Left renal pelvis (tissue), 4 donors: ENCODE measurements at regions not wholly inside any gene's neighbourhood (a gene's known extent, or its start where the extent isn't known, plus 50 kb on each side); places are given as distances from the start of the nearest gene placed in this dataset.
"Not testable (repeated sequence)": the region's sequence is repeated elsewhere in the genome, so short reads cannot be mapped to it uniquely, and the experiment has no call there.

ENCODE experiments used
- DNase-seq, 4 donors: peaks; one replicate each; pipeline ENCODE4 v3.0.0-alpha.2; 2013; ENCODE audit warnings: low read depth in 4 of 4, low spot score in 3 of 4

DNA sequence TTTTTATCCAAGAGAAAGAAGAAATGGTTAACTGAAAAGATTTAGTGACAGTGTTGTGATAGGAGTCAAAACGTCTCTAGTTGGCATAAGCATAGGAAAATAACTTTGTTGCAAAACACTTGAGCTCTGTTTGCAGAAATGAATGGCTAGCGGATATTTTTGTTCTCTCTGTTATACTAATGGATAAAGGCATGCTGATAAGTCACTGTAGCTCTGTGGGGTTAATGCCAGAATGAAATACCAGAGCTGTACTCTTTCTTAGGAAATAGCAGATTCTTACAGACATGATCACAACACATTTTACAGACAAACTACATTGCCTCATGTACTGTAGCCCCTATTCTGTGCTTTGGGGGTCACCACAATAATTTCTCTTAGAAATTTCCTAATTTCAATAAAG, 202.8 kb downstream of the DMRTA1 start:
- no peak for DNase-seq

DNA sequence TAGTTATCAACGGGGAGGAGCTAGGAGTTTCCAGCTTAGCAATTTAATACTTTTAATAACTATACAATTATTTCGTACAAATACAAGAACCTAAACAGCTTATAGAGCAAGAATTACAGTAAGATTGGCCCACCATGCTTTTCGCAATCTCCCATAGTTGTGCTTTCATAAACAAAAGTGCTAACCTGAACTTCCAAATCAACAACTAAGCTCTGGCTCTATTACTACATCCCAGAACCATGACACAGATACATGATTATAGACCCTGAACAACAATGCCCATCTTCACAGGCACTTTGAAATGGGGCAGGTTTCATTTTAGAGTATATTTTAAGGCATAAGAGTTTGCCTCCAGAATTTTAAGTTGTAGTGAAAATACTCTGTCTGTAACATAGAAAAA, 203.5 kb downstream of the DMRTA1 start:
- no peak for DNase-seq

DNA sequence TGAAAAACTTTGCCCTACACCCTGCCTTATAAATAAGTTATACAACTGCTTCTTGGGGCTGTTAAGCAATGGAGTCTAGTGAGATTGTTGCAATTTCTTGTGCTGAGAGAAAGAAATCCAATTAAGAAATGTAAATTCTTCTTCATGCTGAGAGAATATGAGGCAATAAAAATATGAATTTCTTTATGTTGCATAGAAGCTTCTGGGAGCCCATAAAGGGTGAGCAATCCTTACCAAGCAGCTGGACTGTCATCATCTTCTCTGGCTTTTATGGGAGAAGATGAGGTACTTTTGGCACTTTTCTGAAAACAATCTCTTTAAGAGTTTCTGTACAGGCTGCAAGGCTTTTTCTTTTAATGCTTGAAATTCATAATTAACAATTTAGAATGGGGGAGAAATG, 204.3 kb downstream of the DMRTA1 start:
- no peak for DNase-seq

DNA sequence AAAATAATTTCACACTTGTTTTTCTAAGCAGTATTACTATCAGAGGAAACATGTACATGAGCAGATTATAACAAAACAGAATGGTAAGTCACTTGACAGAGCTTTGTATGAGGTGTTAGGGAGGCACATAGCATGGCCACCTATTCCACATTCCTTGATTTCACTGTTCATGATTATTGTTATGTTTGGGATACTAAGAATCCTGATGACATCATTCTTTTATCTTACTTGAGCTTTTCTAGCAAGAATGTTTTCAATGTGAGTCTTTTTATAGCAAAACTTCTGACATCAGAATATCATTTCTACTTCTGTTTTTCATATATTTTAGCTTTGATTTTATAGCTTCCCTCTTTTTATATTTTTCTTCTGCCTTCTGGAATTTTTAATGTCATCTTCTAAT, 208.2 kb downstream of the DMRTA1 start:
- DNase-seq = no peak

DNA sequence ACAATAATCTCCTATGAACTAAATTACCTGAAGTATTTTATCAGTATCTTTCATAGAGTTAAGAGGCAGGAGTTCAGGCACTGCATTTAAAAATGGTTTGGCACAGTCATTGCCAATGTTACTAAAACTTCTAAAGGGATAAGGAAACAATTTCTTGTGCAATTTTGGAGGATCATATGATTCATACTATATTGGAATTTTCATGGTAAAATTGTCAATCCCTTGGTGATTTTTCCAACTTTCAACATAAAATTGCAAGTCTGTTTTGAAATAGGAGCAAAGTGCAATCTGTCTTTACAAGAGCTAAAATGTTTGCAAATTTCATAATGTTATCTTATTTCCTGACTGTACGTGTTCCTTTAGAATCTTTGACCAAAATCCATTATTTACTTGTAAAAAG, 211.1 kb downstream of the DMRTA1 start:
- no peak for DNase-seq

DNA sequence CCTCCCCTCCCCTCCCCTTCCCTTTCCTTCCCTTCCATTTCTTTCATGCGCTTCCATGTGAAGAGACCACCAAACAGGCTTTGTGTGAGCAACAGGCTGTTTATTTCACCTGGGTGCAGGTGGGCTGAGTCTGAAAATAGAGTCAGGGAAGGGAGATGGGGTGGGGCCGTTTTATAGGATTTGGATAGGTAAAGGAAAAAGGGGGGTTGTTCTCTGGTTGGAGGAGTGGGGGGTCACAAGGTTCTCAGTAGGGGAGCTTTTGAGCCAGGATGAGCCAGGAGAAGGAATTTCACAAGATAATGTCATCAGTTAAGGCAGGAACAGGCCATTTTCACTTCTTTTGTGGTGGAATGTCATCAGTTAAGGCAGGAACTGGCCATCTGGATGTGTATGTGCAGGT, 211.9 kb downstream of the DMRTA1 start:
- not testable (repeated sequence) for DNase-seq

DNA sequence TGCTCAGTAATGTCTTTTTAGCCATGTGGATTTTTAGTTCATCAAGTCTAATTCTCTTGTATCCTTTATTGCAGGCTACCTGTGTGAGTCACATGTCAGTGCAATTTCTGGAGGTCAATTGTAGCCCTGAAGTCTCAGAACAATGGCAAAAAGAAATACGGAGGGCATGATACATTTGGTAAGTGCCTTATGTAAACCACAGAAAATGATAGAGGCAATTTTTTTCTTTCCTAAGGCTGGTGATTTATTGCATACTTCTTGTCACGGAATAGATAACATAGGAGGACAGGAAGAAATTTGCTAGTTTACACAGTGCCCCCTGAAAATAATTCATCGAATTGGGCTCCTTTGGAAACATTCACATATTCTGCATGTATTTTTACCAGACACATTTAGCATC, 235.9 kb downstream of the DMRTA1 start:
- no peak for DNase-seq

DNA sequence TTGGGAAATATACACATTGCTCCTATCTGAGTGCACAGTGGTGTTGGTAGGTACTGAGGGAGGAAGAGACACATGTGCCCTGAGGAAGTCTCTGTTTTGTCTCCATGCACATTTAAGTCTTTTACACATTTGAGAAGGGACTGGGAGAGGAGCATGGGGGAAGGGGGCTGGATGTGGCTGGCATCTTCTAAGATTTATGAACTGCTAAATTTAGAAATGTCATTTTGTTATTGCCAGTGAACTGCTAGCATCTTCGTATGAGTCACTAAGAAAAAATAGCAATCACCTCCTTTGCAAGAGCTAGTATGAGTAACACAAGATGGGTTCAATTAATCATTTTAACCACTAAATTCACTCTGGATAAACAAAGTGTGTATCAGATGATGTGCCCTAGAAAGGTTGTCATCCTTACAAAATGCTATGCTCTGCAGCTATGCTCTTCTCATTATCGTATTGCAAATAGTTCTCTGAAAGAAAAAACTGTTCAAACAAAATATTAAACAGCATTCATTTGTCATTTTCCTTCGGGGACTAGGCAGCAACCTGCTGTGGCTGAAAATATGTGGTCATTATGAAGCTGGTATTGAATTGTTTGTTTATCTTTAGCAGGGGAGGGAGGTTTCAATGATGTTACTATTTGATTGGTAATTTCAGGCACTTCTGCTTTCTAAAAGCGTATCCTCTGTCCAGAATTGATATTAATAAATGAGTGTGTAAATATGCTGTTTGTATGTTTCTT, 236.5 kb downstream of the DMRTA1 start:
- DNase-seq = no peak

DNA sequence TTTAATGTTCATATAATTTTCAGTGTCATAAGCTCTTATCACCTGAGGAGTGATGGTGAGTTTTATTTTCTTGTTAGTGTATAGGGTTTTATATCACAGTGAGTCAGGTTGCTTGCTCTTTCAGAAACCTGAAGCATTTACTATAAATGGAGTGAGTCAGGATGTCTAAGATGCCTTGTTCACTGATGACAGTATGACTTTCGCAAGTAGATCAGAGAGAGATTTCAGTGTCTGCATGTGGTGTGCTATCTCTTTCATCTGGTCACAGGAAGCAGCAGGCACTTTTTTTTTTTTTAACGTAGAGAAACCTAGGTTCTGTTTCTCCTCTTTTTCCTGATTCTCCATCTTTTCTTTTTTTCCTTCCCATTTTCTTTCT, 237.1 kb downstream of the DMRTA1 start:
- no peak for DNase-seq

DNA sequence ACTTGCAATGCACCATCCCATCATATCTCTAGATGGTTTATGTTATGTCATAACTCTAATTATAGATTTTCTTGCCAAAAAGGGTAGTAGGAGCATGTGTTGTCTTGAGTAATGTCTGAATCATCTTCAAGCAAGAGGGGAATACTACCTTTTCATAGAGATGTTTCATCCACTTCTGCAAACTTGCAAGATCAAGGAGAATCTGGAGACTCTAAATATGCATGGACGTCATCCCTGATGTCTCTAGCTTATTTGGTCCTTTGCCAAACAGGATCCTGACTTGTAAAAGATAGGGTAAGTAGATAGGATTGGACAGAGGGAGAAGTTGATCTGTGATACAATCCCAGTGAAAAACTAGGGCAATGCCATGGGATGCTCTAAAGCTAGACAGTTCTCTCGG, 246.5 kb downstream of the DMRTA1 start:
- DNase-seq = no peak

DNA sequence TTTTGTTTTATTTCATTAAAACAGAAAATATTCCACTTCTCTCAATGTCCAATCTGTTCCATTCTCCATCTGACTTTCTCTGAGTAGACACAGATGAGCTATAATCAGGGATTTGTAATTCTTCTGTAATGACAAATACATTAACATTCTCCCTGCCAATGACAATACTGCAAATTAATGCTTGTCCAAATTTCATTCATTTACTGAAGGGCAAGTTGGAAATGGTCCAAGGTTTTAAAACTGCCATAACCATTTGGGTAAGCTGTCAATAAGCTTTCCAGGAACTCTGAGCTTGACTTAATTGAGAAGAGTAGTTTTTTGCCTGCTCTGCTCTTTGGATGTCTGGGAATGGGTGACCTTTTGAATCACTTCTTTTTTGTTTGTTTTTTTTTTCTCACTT, 253.5 kb downstream of the DMRTA1 start:
- DNase-seq = no peak

DNA sequence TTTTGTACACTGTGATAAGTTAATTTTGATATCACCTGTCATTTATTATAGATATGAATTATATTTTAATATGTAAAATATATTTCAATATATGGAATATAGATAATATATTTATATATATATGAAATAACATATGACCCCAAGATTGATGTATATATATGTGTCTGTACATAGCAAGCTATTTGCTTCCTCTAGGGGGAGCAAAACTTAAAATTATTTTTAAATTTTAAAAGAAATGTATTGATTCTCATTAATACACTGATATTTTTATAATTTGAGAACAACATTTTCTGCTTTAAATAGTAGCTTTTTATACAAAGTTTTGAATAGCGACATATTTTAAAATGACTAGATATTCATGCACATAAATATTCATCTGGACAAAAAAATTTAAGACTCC, 272.0 kb downstream of the DMRTA1 start:
- no peak for DNase-seq

DNA sequence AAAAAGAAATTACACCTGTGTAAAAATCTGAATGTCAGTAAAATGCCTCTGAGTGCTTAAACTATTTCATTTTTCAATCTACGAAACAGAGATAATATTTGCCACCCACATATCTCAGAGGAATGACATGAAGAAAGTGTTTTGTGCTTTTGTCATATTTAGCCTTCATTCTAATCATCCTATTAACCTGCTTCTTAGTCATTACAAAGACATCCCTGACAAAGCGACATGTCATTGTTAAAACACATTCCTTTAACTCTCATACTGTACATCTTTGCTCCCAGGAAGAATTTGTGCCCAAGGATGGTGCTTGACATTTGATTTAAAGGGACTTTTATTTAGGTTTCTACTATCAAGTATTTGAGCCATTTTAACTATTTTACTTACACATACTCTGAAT, 275.9 kb downstream of the DMRTA1 start:
- DNase-seq = no peak

DNA sequence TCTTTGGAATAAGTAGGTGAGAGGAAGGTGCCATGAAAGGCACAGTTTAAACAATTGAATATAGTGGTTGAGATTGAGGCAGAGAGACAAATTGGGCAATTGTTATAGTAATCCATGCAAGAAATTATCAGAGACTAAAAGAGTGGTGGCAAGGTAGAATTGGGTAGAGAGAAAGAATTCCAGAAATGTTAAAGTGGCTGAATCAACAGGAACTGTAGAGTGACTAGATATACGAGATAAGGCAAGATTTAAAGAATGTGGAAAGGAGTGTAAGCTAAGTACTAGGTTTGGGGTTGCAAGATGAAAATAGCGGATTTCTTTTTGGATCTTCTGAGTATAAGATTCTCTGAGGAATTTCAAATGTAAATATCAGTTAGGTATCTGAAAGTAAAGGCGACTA, 285.2 kb downstream of the DMRTA1 start:
- DNase-seq = no peak

DNA sequence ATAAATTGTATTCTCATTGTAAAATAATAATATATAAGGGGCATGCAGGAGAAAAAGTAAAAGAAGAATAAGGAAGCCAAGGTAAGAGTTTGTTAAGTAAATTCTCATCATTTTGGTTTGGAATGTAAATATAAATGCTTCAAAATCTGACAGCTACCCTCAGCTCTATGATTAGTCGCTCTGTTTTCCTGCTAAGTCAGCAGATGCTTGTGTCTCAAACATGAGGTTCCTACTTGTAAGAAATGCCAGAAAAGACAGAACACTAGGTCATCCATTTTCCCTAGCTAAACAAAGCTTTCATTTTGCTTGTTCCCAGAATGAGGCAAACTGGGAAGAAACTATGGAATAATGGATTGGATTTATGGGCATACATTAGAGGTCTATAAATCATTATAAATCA, 293.1 kb downstream of the DMRTA1 start:
- no peak for DNase-seq

DNA sequence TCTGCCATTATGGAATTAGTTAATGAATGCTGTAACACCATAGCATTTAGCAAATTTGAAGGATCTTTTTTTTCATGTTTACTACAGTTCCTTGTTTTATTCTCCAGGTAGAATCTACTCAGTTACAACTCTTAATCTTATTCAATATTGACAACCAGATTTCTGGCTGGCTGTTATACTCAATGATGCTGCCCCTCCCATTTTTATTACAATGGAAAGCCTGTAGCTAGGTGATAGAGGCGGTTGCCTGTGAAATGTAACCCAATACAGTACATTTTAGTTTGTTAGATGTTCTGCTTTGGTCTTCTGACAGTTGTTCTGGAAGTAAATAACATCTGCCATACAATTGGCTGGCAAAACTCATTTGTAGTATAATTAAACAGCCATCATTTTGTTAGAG, 294.2 kb downstream of the DMRTA1 start:
- DNase-seq = no peak

DNA sequence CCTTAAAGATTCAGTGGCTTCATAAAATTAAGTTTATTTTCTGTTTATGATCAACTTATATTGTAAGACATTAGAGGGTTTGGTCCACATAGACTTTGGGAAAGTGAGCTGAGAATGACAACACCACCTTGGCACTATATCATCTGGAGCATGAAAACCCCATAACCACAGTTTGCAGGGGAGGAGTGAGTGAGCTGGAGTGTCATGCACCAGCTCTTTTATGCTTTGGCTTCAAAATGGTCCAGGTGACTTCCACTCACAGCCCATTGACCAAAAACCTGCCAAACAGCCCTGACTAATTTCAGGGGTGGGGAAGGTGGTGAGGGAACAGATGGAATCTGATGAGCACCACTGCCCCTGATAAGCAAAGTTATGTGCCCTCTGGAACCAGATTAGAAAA, 295.8 kb downstream of the DMRTA1 start:
- DNase-seq = no peak

DNA sequence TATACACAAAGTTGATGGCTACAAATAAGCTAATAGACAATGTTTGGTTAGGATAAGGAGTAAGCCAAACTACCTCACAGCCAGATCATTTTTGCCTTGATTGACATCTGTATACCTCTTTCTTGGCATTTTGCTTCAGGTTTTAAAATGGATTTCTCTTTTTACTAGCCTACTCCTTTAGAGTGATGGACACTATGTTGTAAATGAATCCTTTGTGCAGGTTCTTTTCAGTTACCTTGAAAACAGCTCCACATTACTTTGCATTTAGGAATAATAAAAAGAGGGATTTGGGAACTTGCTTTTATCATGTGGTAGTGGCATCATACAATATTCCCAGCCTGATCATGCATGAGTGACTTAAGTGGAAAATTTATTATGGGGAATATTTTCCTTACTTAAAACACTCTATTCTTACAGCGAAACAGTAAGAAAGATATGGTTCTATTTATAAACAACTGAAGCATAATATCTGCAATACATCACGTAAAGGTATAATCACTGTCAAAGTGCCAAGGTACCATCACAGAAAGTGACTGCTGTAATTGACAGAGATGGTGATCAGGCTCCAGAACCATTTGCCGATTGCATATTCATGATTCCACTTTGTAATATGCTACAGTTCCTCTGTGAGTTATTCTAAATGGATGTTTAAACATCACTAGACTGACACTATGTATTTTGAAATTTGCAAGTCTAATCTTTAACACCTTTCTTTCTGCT, 327.0 kb downstream of the DMRTA1 start:
- no peak for DNase-seq

DNA sequence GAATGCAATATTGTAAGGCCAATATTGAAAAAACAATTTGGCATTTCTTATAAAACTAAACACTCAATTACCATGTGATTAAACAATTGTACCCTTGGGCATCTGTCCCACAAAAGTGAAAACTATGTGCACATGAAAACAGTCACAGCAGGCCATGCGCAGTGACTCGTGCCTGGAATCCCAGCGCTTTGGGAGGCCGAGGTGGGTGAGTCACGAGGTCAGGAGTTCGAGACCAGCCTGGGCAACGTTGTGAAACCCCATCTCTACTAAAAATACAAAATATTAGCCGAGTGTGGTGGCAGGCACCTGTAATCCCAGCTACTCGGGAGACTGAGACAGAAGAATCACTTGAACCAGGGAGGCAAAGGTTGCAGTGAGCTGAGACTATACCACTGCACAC, 343.7 kb downstream of the DMRTA1 start:
- DNase-seq = no peak

DNA sequence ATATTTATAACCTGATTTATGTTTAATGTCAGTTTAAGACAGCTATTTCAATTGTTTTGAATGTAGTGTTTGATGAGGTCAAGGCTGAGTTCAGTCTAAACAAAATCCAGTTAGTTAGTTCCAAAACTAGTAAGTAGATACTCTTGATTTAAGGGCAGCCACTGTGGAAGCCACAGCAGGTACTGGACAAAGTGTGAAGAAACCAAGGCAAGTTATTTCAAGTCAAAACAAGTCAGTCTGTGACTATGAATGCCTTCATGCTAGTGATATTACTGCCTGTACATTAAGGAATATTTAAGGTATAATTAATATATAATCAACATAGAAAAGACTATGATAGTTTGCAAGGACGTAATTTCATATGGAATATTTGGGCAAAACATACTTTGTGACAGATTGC, 362.3 kb downstream of the DMRTA1 start:
- DNase-seq = no peak

DNA sequence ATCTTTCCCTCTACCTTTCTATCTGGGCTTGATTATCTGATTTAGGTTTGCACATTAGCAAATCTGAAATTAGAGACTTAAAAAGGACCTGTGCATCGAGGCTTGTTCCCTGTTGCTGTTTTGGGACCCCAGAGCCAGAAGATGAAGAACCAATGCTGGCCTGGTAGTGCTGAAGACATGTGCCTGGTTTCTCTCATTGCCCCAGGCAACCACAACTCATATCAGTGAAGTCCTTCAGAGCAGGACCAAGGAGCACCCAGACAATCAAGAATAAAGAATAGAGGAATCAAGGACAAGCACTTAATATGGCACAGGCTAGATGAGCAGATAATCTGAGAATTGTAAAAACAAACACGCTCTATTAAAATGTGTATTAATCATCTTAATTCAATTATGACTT, 362.7 kb downstream of the DMRTA1 start:
- no peak for DNase-seq

DNA sequence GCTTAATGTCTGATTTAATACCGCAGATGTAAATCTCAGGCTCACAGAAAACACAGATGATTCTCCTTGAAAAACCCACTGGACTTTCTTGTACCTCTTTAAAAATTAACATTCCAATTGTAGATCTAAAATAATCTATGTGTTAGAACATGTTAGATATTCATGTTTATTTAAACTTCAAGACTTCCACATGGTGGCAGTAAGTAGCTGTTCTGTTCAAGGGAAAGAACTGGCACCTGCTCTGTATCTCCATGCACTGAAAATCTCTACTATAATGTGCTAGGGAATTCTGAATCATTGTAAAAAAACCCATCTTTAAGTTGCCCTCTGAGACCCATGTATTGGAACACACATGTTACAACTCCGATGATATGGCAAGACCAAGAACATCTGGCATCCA, 366.9 kb downstream of the DMRTA1 start:
- peak in 3 of 4 donors; percentile 4 to 7 (median 5) for DNase-seq

DNA sequence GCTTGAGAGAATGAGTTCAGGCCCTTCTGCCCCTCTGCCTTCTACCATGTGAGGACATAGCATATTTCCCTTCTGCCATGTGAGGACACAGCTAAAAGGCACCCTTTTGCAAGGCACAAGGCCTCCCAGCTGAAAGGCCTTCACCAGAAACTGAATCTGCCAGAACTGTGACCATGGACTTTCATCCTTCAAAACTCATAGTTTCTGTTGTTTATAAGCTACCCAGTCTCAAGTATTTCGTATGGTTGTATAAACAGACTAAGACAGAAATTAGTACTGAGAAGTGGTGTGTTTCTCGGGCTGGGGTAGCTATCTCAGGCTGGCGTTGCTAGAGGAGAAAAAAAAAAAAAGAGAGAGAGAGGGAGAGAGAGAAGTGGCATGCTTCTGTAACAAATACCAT, 368.6 kb downstream of the DMRTA1 start:
- no peak for DNase-seq
